Thyroid gland (tissue), 4 donors: ENCODE measurements at regions not wholly inside any gene's neighbourhood (a gene's known extent, or its start where the extent isn't known, plus 50 kb on each side); places are given as distances from the start of the nearest gene placed in this dataset.

Experiments used
- CTCF ChIP-seq, 6 experiments: fragments of 200-600 bp in 3 of 6; fragments of 450-650 bp in 3 of 6; sonication (generic) in 3 of 6; IDR thresholded peaks; one replicate each; pipeline ENCODE4 v1.5.1; 2016 to 2019; ENCODE audit warnings: antibody characterized with exemption in 6 of 6, mild to moderate bottlenecking in 2 of 6, inconsistent platforms in 1 of 6, moderate library complexity in 1 of 6
- POLR2A ChIP-seq, 2 donors: fragments of 450-650 bp; IDR thresholded peaks; one replicate each; pipeline ENCODE4 v1.6.1; 2017; ENCODE audit warnings: antibody characterized with exemption in 2 of 2, mild to moderate bottlenecking in 2 of 2, moderate library complexity in 1 of 2

- TF ChIP-seq POLR2A (IDR thresholded peaks at IDR 0.05) (no peak), CTCF (IDR thresholded peaks at IDR 0.05) (no peak)
These were observed 869.1 kb downstream of the QKI start for GRCh38 chr6:164283574-164283973.
